ENCODE measurements at regions not wholly inside any gene's neighbourhood (a gene's known extent, or its start where the extent isn't known, plus 50 kb on each side); places are given as distances from the start of the nearest gene placed in this dataset.

GRCh38 chr1:240031414-240031813, 60.3 kb upstream of the FMN2 start:
- no peak overlapping the region for H3K9ac ChIP-seq (ENCODE audit: low read depth, low read length)
- H3K4me1 ChIP-seq (ENCODE audit: control insufficient read depth, insufficient read depth, low read length), result no peaks in the 10 kb centered on the region
- no peaks in the 10 kb centered on the region for H3K9me3 ChIP-seq (ENCODE audit: control insufficient read depth, insufficient read depth, low read length)
- H3K4me3 ChIP-seq (ENCODE audit: low read depth, low read length), result no peak overlapping the region
- H3K27me3 ChIP-seq (ENCODE audit: control insufficient read depth, insufficient read depth, low read length), result no peaks in the 10 kb centered on the region
- H3K36me3 ChIP-seq (ENCODE audit: control insufficient read depth, insufficient read depth, low read length), result no peaks in the 10 kb centered on the region

GRCh38 chr1:240033406-240033805, 58.3 kb upstream of the FMN2 start:
- H3K4me1 ChIP-seq (ENCODE audit: control insufficient read depth, insufficient read depth, low read length), result no peaks in the 10 kb centered on the region
- H3K27me3 ChIP-seq (ENCODE audit: control insufficient read depth, insufficient read depth, low read length), result no peaks in the 10 kb centered on the region
- H3K9me3 ChIP-seq (ENCODE audit: control insufficient read depth, insufficient read depth, low read length), result no peaks in the 10 kb centered on the region
- no peaks in the 10 kb centered on the region for H3K36me3 ChIP-seq (ENCODE audit: control insufficient read depth, insufficient read depth, low read length)
- H3K4me3 ChIP-seq (ENCODE audit: low read depth, low read length), result no peak overlapping the region
- no peak overlapping the region for H3K9ac ChIP-seq (ENCODE audit: low read depth, low read length)

- H3K27me3 ChIP-seq (ENCODE audit: control insufficient read depth, insufficient read depth, low read length), result no peaks in the 10 kb centered on the region
- H3K4me3 ChIP-seq (ENCODE audit: low read depth, low read length), result no peak overlapping the region
Measured at GRCh38 chr1:240036526-240036925, 55.2 kb upstream of the FMN2 start.

More at GRCh38 chr1:240036526-240036925, 55.2 kb upstream of the FMN2 start:
- no peaks in the 10 kb centered on the region for H3K36me3 ChIP-seq (ENCODE audit: control insufficient read depth, insufficient read depth, low read length)
- no peaks in the 10 kb centered on the region for H3K9me3 ChIP-seq (ENCODE audit: control insufficient read depth, insufficient read depth, low read length)
- no peaks in the 10 kb centered on the region for H3K4me1 ChIP-seq (ENCODE audit: control insufficient read depth, insufficient read depth, low read length)
- no peak overlapping the region for H3K9ac ChIP-seq (ENCODE audit: low read depth, low read length)
